A549 (cell line): ENCODE measurements at regions not wholly inside any gene's neighbourhood (a gene's known extent, or its start where the extent isn't known, plus 50 kb on each side); places are given as distances from the start of the nearest gene placed in this dataset.

Experiments
- ATAC-seq, 2 experiments: fragments of 200-7000 bp in 1 of 2; fragments of >200 bp in 1 of 2; cut with Nextera tagmentation in 1 of 2; cut with Tn5 transposase in 1 of 2; 3 replicates each; pipeline versions ENCODE4 v1.8.0 to v1.9.1; 2018 to 2020; ENCODE audit warnings: mild to moderate bottlenecking in 1 of 2, moderate library complexity in 1 of 2
- CTCF ChIA-PET: fragments of 300-600 bp; sonication (Branson Sonifier 250); formaldehyde crosslinking; extraction: SDS; loops from one replicate; lab custom pipeline; 2021; ENCODE audit warnings: antibody characterized with exemption, inconsistent platforms; lab: Yijun Ruan, JAX
- POLR2A ChIA-PET: fragments of 350-600 bp; formaldehyde crosslinking; extraction: SDS; loops from one replicate; lab custom pipeline; 2021; ENCODE audit warnings: antibody characterized with exemption, inconsistent platforms; lab: Yijun Ruan, JAX
- DNase-seq, 2 experiments: peaks; one replicate each; pipeline versions ENCODE4 v3.0.0 to v3.0.0-alpha.2; 2011 to 2016; ENCODE audit warnings: low read depth in 1 of 2, low spot score in 1 of 2
- FAIRE-seq: peaks from 2 replicates; lab custom pipeline; 2011; peaks lifted over from hg19 to GRCh38; lab: Jason Lieb, UNC
- H3K27ac ChIP-seq, 2 experiments: fragments of >200 bp; sonication (Bioruptor Twin); formaldehyde crosslinking; 3 replicates each; pipeline ENCODE4 v1.5.1; 2016 to 2017
- H3K4me1 ChIP-seq: fragments of >200 bp; sonication (Bioruptor Twin); formaldehyde crosslinking; 3 replicates; pipeline ENCODE4 v1.6.1; 2016
- H3K4me2 ChIP-seq: fragments of >200 bp; sonication (Bioruptor Twin); formaldehyde crosslinking; 3 replicates; pipeline ENCODE4 v1.6.1; 2016
- H3K4me3 ChIP-seq: fragments of >200 bp; sonication (Bioruptor Twin); formaldehyde crosslinking; 3 replicates; pipeline ENCODE4 v1.5.1; 2016
- H3K9me3 ChIP-seq: fragments of >200 bp; sonication (Bioruptor Twin); formaldehyde crosslinking; 3 replicates; pipeline ENCODE4 v1.6.1; 2016
- ATOH8 ChIP-seq: fragments of 250-450 bp; sonication (Bioruptor Pico); IDR thresholded peaks from 2 replicates; pipeline ENCODE4 v1.5.0; 2020; ENCODE audit warnings: low read depth, mild to moderate bottlenecking, moderate library complexity
- BCL3 ChIP-seq: fragments of >200 bp; sonication (Bioruptor Twin); formaldehyde crosslinking; IDR thresholded peaks from 3 replicates; pipeline ENCODE4 v1.6.1; 2016
- CBX2 ChIP-seq: fragments of 200-600 bp; sonication (generic); IDR thresholded peaks from 2 replicates; pipeline ENCODE4 v1.6.1; 2016; ENCODE audit warnings: low read depth, mild to moderate bottlenecking, borderline replicate concordance
- CHD2 ChIP-seq: fragments of 150-350 bp; IDR thresholded peaks from 2 replicates; pipeline ENCODE4 v1.6.1; 2014; ENCODE audit warnings: low read length; ENCODE audit not compliant: partially characterized antibody
- E2F6 ChIP-seq: IDR thresholded peaks from 2 replicates; pipeline ENCODE4 v1.6.1; 2012; ENCODE audit warnings: low read depth, borderline replicate concordance
- EHF ChIP-seq: fragments of 250-450 bp; sonication (Bioruptor Pico); IDR thresholded peaks from 2 replicates; pipeline ENCODE4 v1.5.0; 2020; ENCODE audit warnings: mild to moderate bottlenecking
- FOSL2 ChIP-seq, 2 experiments: fragments of 450-650 bp in 1 of 2; fragments of >200 bp in 1 of 2; sonication (Bioruptor Twin) in 1 of 2; formaldehyde crosslinking; IDR thresholded peaks; 2 replicates each; pipeline versions ENCODE4 v1.5.0 to v1.6.1; 2016 to 2020; ENCODE audit warnings: mild to moderate bottlenecking in 1 of 2, moderate library complexity in 1 of 2
- FOXS1 ChIP-seq: fragments of 250-450 bp; sonication (Bioruptor Pico); IDR thresholded peaks from 2 replicates; pipeline ENCODE4 v1.5.0; 2020; ENCODE audit warnings: mild to moderate bottlenecking, moderate library complexity
- HES2 ChIP-seq: fragments of >200 bp; sonication (Bioruptor Twin); formaldehyde crosslinking; IDR thresholded peaks from 2 replicates; pipeline ENCODE4 v1.6.1; 2016
- HEYL ChIP-seq: fragments of 250-450 bp; sonication (Bioruptor Pico); IDR thresholded peaks from 2 replicates; pipeline ENCODE4 v1.8.0; 2021; ENCODE audit warnings: mild to moderate bottlenecking, moderate library complexity
- JUN ChIP-seq, 2 experiments: fragments of >200 bp; sonication (Bioruptor Twin); formaldehyde crosslinking; IDR thresholded peaks; 2 replicates in 1 of 2; 3 replicates in 1 of 2; pipeline ENCODE4 v1.6.1; 2016 to 2017
- JUNB ChIP-seq: fragments of >200 bp; sonication (Bioruptor Twin); formaldehyde crosslinking; IDR thresholded peaks from 2 replicates; pipeline ENCODE4 v1.6.1; 2016
- MAFK ChIP-seq: fragments of 450-650 bp; IDR thresholded peaks from 2 replicates; pipeline ENCODE4 v1.6.1; 2014; ENCODE audit not compliant: partially characterized antibody
- NFE2L2 ChIP-seq: fragments of 150-350 bp; conservative IDR thresholded peaks from 2 replicates; pipeline ENCODE4 v1.6.1; 2014; ENCODE audit warnings: low read length
- NPAS2 ChIP-seq: fragments of 250-450 bp; sonication (Bioruptor Pico); IDR thresholded peaks from 2 replicates; pipeline ENCODE4 v1.8.0; 2022; ENCODE audit warnings: mild to moderate bottlenecking, moderate library complexity, borderline replicate concordance
- PHF8 ChIP-seq: fragments of 200-600 bp; sonication (generic); IDR thresholded peaks from 2 replicates; pipeline ENCODE4 v1.6.1; 2016; ENCODE audit warnings: low read depth, mild to moderate bottlenecking, antibody characterized with exemption, moderate library complexity, borderline replicate concordance
- POLR2AphosphoS2 ChIP-seq: conservative IDR thresholded peaks from 2 replicates; pipeline ENCODE4 v1.6.1; 2012; ENCODE audit warnings: low read length, improper control_type of control experiment, inconsistent platforms
- RAD21 ChIP-seq, 2 experiments: fragments of >200 bp in 1 of 2; sonication (Bioruptor Twin) in 1 of 2; formaldehyde crosslinking in 1 of 2; IDR thresholded peaks in 1 of 2; conservative IDR thresholded peaks in 1 of 2; 2 replicates in 1 of 2; 3 replicates in 1 of 2; pipeline ENCODE4 v1.6.1; 2012 to 2018; ENCODE audit warnings: inconsistent platforms in 1 of 2
- RCOR1 ChIP-seq: fragments of 150-350 bp; IDR thresholded peaks from 2 replicates; pipeline ENCODE4 v1.6.1; 2014; ENCODE audit warnings: antibody characterized with exemption, low read length, low read depth
- RFX5 ChIP-seq: fragments of 450-650 bp; IDR thresholded peaks from 2 replicates; pipeline ENCODE4 v1.7.1; 2014; ENCODE audit warnings: antibody characterized with exemption, mild to moderate bottlenecking, moderate library complexity
- SMC3 ChIP-seq: fragments of >200 bp; sonication (Bioruptor Twin); formaldehyde crosslinking; IDR thresholded peaks from 3 replicates; pipeline ENCODE4 v1.6.1; 2018; ENCODE audit warnings: inconsistent platforms
- USF2 ChIP-seq: fragments of 450-650 bp; IDR thresholded peaks from 2 replicates; pipeline ENCODE4 v1.6.1; 2014; ENCODE audit warnings: antibody characterized with exemption
- ZNF302 ChIP-seq: fragments of 250-450 bp; sonication (Bioruptor Pico); IDR thresholded peaks from 2 replicates; pipeline ENCODE4 v1.9.0; 2021; ENCODE audit warnings: inconsistent platforms, mild to moderate bottlenecking, moderate library complexity
- ZSCAN20 ChIP-seq: fragments of 250-450 bp; sonication (Bioruptor Pico); IDR thresholded peaks from 2 replicates; pipeline ENCODE4 v1.8.0; 2022; ENCODE audit warnings: mild to moderate bottlenecking, moderate library complexity
- WGBS: methylation state at CpG from one replicate; pipeline ENCODE4 v1.1.6; 2017; ENCODE audit errors: missing lambda C conversion rate; 5-methylcytosine and 5-hydroxymethylcytosine counted together
- TF ChIP-seq, protein P1 (sequence below): fragments of 150-350 bp; IDR thresholded peaks from 2 replicates; pipeline ENCODE4 v1.6.1; 2014; ENCODE audit warnings: low read depth, mild to moderate bottlenecking, low read length

- TF ChIP-seq CBX2 = no peak
- no peak for TF ChIP-seq HES2
- TF ChIP-seq RCOR1 = no peak
- no peak for TF ChIP-seq NPAS2
- TF ChIP-seq JUNB = no peak
- no peak for TF ChIP-seq HEYL (CRISPR knock-in tag)
- TF ChIP-seq FOSL2 (IDR thresholded peaks at IDR 0.05) = no peak
- no peak for TF ChIP-seq FOSL2 (CRISPR knock-in tag; IDR thresholded peaks at IDR 0.05)
- ATAC-seq = no peak
- Histone ChIP-seq H3K9me3 (peaks cover 6% of the 10 kb centered on the region; the same call in 1 of the 3 replicates), H3K27ac (no peak overlapping the region), H3K4me2 (no peak overlapping the region), H3K4me3 (no peak overlapping the region), H3K4me1 (no peaks in the 10 kb centered on the region)
- no peak for FAIRE-seq
- 18% methylated on average over 3 of the region's 3 CpGs for WGBS
- CTCF ChIA-PET = no interaction called here
- DNase-seq = no peak
- POLR2A ChIA-PET = no interaction called here
Measured at GRCh38 chr2:524442-524841, 152.8 kb downstream of the TMEM18 start.

GRCh38 chr2:523698-524270, 153.4 kb downstream of the TMEM18 start:
- DNase-seq (no peak), FAIRE-seq (no peak), ATAC-seq (no peak)
- POLR2A ChIA-PET = no interaction called here
- no peak overlapping the region for H3K4me3 ChIP-seq
- no peak for TF ChIP-seq JUN (IDR thresholded peaks at IDR 0.05)
- TF ChIP-seq MAFK = peak; percentile 83
- no peak for TF ChIP-seq FOXS1 (CRISPR knock-in tag)
- no peak for TF ChIP-seq ZSCAN20 (CRISPR knock-in tag)
- no peak for TF ChIP-seq RAD21 (conservative IDR thresholded peaks at IDR 0.05 in 1 of 2, IDR thresholded peaks at IDR 0.05 in 1 of 2)
- TF ChIP-seq NFE2L2 = no peak
- TF ChIP-seq USF2 = no peak
- TF ChIP-seq POLR2AphosphoS2 = no peak
- TF ChIP-seq E2F6 = no peak
- TF ChIP-seq, all 56 proteins: peak for 1
- WGBS = 29% methylated on average over 12 of the region's 12 CpGs
- Histone ChIP-seq H3K27ac (no peak overlapping the region), H3K4me1 (no peaks in the 10 kb centered on the region), H3K9me3 (peaks cover 5% of the 10 kb centered on the region; the same call in 1 of the 3 replicates), H3K4me2 (no peak overlapping the region)
- CTCF ChIA-PET = no interaction called here

GRCh38 chr2:522776-523175, 154.4 kb downstream of the TMEM18 start:
- WGBS = 27% methylated on average over 9 of the region's 9 CpGs
- POLR2A ChIA-PET = no interaction called here
- Histone ChIP-seq H3K4me1 (no peaks in the 10 kb centered on the region), H3K4me2 (no peak overlapping the region), H3K9me3 (peaks cover 5% of the 10 kb centered on the region; the same call in 1 of the 3 replicates), H3K27ac (no peak overlapping the region), H3K4me3 (no peak overlapping the region)
- CTCF ChIA-PET = no interaction called here
- ATAC-seq (no peak), FAIRE-seq (no peak), DNase-seq (no peak)
- no peak for TF ChIP-seq SMC3

- Histone ChIP-seq H3K4me3 (no peak overlapping the region), H3K27ac (no peak overlapping the region), H3K4me2 (no peak overlapping the region), H3K9me3 (peaks cover 5% of the 10 kb centered on the region; the same call in 1 of the 3 replicates), H3K4me1 (no peaks in the 10 kb centered on the region)
- no peak for FAIRE-seq
- CTCF ChIA-PET = no interaction called here
- POLR2A ChIA-PET = no interaction called here
- WGBS = 51% methylated on average over 31 of the region's 31 CpGs
- ATAC-seq = no peak
- no peak for DNase-seq
- TF ChIP-seq PHF8 (no peak), EHF (CRISPR knock-in tag) (no peak), RAD21 (conservative IDR thresholded peaks at IDR 0.05 in 1 of 2, IDR thresholded peaks at IDR 0.05 in 1 of 2) (no peak), ZNF302 (CRISPR knock-in tag) (no peak), CHD2 (no peak), RFX5 (no peak), BCL3 (no peak), ATOH8 (no peak)
- TF ChIP-seq, protein P1, sequence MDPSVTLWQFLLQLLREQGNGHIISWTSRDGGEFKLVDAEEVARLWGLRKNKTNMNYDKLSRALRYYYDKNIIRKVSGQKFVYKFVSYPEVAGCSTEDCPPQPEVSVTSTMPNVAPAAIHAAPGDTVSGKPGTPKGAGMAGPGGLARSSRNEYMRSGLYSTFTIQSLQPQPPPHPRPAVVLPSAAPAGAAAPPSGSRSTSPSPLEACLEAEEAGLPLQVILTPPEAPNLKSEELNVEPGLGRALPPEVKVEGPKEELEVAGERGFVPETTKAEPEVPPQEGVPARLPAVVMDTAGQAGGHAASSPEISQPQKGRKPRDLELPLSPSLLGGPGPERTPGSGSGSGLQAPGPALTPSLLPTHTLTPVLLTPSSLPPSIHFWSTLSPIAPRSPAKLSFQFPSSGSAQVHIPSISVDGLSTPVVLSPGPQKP = no peak
Measured at GRCh38 chr2:521853-522530, 155.2 kb downstream of the TMEM18 start.
